ENCODE measurements at regions not wholly inside any gene's neighbourhood (a gene's known extent, or its start where the extent isn't known, plus 50 kb on each side); places are given as distances from the start of the nearest gene placed in this dataset.

DNA sequence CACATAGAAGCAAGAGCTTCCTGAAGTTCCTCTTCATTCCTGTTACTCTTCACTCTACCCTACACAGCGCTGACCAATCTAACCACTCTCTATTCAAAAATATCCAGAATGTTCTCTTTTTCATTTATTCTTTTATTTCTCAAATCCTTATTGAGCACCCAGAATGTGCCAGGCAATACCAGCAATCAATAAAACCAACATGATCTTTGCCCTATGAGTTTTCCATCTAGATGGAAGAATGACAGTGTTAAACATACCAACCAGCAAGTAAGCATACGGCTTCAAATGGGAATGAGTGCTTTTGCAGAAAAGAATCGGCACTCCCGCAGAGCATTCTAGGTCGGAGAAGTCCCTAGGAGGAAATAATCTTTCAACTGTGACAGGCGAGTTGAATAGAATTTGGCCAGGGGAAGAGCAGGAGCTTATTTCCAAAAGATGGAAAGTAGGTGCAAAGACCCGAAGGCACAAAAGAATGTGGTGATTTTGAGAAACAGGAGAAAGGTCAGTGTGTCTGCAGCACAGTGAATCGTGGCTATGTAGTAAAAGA is 217.8 kb upstream of the MEIS1 start:
- TF ChIP-seq POLR2A (IDR thresholded peaks at IDR 0.05), result no peak
- TF ChIP-seq, protein P1, sequence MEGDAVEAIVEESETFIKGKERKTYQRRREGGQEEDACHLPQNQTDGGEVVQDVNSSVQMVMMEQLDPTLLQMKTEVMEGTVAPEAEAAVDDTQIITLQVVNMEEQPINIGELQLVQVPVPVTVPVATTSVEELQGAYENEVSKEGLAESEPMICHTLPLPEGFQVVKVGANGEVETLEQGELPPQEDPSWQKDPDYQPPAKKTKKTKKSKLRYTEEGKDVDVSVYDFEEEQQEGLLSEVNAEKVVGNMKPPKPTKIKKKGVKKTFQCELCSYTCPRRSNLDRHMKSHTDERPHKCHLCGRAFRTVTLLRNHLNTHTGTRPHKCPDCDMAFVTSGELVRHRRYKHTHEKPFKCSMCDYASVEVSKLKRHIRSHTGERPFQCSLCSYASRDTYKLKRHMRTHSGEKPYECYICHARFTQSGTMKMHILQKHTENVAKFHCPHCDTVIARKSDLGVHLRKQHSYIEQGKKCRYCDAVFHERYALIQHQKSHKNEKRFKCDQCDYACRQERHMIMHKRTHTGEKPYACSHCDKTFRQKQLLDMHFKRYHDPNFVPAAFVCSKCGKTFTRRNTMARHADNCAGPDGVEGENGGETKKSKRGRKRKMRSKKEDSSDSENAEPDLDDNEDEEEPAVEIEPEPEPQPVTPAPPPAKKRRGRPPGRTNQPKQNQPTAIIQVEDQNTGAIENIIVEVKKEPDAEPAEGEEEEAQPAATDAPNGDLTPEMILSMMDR (IDR thresholded peaks at IDR 0.05), result no peak
